ENCODE measurements at regions not wholly inside any gene's neighbourhood (a gene's known extent, or its start where the extent isn't known, plus 50 kb on each side); places are given as distances from the start of the nearest gene placed in this dataset.

GRCh38 chr11:92447586-92447985 lies 223.0 kb downstream of the FAT3 start:
- DNase-seq (ENCODE audit: low spot score) = no peak
- Histone ChIP-seq H3K27ac (no peak overlapping the region), H3K9me3 (no peaks in the 10 kb centered on the region), H3K4me3 (no peak overlapping the region), H3K27me3 (no peaks in the 10 kb centered on the region), H3K4me1 (no peaks in the 10 kb centered on the region), H3K36me3 (no peaks in the 10 kb centered on the region)
- no peak for TF ChIP-seq CTCF (IDR thresholded peaks at IDR 0.05)

- no peaks in the 10 kb centered on the region for H3K4me1 ChIP-seq
- no peak for DNase-seq (ENCODE audit: low spot score)
- TF ChIP-seq CTCF (IDR thresholded peaks at IDR 0.05) = no peak
- H3K27me3 ChIP-seq = no peaks in the 10 kb centered on the region
- no peak overlapping the region for H3K4me3 ChIP-seq
- no peak overlapping the region for H3K27ac ChIP-seq
- no peaks in the 10 kb centered on the region for H3K9me3 ChIP-seq
- H3K36me3 ChIP-seq = no peaks in the 10 kb centered on the region
Measured at GRCh38 chr11:92449222-92449621, 224.6 kb downstream of the FAT3 start.

GRCh38 chr11:92449780-92450179 lies 225.2 kb downstream of the FAT3 start:
- H3K4me1 ChIP-seq = no peaks in the 10 kb centered on the region
- H3K27ac ChIP-seq = no peak overlapping the region
- no peak for DNase-seq (ENCODE audit: low spot score)
- no peaks in the 10 kb centered on the region for H3K9me3 ChIP-seq
- H3K27me3 ChIP-seq = no peaks in the 10 kb centered on the region
- TF ChIP-seq CTCF (IDR thresholded peaks at IDR 0.05) = no peak
- H3K36me3 ChIP-seq = no peaks in the 10 kb centered on the region
- no peak overlapping the region for H3K4me3 ChIP-seq

GRCh38 chr11:92451063-92451462 lies 226.4 kb downstream of the FAT3 start:
- no peaks in the 10 kb centered on the region for H3K9me3 ChIP-seq
- H3K4me1 ChIP-seq = no peaks in the 10 kb centered on the region
- no peak for DNase-seq (ENCODE audit: low spot score)
- no peak for TF ChIP-seq CTCF (IDR thresholded peaks at IDR 0.05)
- H3K36me3 ChIP-seq = no peaks in the 10 kb centered on the region
- H3K27ac ChIP-seq = no peak overlapping the region
- H3K4me3 ChIP-seq = no peak overlapping the region
- H3K27me3 ChIP-seq = no peaks in the 10 kb centered on the region

GRCh38 chr11:92453055-92453454 lies 228.4 kb downstream of the FAT3 start:
- Histone ChIP-seq H3K9me3 (no peaks in the 10 kb centered on the region), H3K27me3 (no peaks in the 10 kb centered on the region), H3K4me3 (no peak overlapping the region), H3K4me1 (no peaks in the 10 kb centered on the region), H3K36me3 (no peaks in the 10 kb centered on the region), H3K27ac (no peak overlapping the region)
- no peak for TF ChIP-seq CTCF (IDR thresholded peaks at IDR 0.05)
- DNase-seq (ENCODE audit: low spot score) = no peak

GRCh38 chr11:92455210-92455790 lies 230.7 kb downstream of the FAT3 start:
- Histone ChIP-seq H3K36me3 (no peaks in the 10 kb centered on the region), H3K27ac (no peak overlapping the region), H3K9me3 (no peaks in the 10 kb centered on the region), H3K27me3 (no peaks in the 10 kb centered on the region), H3K4me3 (no peak overlapping the region), H3K4me1 (no peaks in the 10 kb centered on the region)
- no peak for DNase-seq (ENCODE audit: low spot score)
- TF ChIP-seq CTCF (IDR thresholded peaks at IDR 0.05) = no peak

Data from right atrium auricular region (tissue), 2 donors.